Activated CD4-positive, CD25-positive, alpha-beta regulatory T cell (primary cell): ENCODE measurements at regions not wholly inside any gene's neighbourhood (a gene's known extent, or its start where the extent isn't known, plus 50 kb on each side); places are given as distances from the start of the nearest gene placed in this dataset.
A peak's percentile ranks its signal among the peaks of the same experiment; 100 is the strongest.

Source experiments
- DNase-seq, 4 experiments: peaks; one replicate each; lab custom pipeline; 2025; lab: John Stamatoyannopoulos, UW

DNA sequence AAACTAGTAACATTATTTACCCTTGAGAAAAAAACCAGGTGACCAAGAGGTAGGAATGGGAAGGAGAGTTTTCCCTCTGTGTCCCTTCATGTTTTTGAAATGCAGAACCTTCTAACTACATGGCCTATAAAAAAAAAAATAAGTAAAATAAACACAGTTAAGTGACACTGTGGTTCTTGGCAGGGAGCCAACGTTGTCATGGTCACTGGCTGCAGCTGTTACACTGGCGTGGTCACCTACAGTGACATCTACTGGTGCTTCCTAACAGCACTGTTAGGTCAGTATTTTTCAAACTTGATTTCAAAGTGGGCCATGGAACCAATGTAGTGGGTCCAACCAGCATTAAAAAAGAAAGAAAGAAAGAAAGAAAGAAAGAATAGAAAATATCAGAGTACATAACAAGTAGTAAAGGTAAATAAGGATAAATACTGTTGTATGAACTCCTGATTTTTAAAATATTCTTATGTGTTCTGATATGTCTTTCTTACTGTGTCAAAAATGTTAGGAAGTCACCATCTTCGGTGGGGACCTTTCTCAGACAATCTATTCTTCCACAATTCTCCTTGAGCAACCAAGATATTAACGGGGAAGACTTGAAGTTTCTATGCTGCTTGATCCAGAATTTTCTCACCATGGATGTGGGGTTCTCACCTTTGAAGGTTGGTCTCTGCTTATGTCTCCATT lies 59.1 kb upstream of the PJA2 start:
- DNase-seq: peak; percentile 23 to 42 (median 38)

DNA sequence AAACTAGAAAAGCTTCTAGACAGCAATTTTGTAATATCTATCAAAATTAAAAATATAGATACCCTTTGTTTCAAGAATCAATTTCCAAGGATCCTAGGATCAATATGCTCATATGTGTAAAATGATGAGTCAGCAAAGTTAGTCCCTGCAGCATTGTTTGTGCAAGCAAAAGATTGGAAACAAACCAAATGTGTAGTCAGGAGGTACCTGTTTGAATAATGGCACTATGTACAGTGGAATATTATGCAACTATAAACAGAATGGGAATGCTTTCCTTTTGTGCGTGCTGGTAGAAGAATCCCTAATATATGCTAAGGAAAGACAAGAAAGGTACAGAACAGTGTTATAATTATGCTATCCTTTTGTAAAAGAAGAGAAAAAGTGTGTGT lies 58.5 kb upstream of the PJA2 start:
- DNase-seq: no peak

DNA sequence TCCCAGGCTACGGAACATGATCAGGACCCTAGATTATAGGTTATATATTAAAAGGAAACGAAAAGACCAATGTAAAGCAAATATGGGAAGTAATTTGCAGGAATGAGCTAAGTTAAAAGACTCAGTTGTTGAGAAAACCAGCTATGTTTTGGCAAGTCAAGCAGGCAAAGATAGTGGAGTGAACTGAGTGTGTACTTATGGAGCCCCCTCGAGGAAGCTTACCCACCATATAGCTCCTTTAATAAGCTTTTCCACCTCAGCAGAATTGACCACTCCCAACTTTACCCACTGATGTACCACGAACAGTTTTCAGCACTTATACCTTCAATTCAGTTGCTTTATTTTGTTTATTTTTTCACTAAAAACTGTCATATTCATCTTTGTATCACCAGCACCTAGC lies 57.3 kb upstream of the PJA2 start:
- DNase-seq: no peak
